SK-N-SH treated with all-trans-retinoic acid at 6 μM for 48 hours (cell line): ENCODE measurements at regions not wholly inside any gene's neighbourhood (a gene's known extent, or its start where the extent isn't known, plus 50 kb on each side); places are given as distances from the start of the nearest gene placed in this dataset.

Source experiments
- ARNTL ChIP-seq: fragments of 450-650 bp; formaldehyde crosslinking; IDR thresholded peaks from 2 replicates; pipeline ENCODE4 v1.5.0; 2020; ENCODE audit warnings: low read depth, mild to moderate bottlenecking, moderate library complexity, borderline replicate concordance
- ISL1 ChIP-seq: fragments of 250-450 bp; sonication (Bioruptor Pico); IDR thresholded peaks from 2 replicates; pipeline ENCODE4 v2.1.2; 2022; ENCODE audit warnings: mild to moderate bottlenecking, moderate library complexity

GRCh38 chr15:31474059-31474868, 147.6 kb downstream of the KLF13 start:
- TF ChIP-seq ISL1 (CRISPR knock-in tag) (no peak), ARNTL (CRISPR knock-in tag) (no peak)
